ENCODE measurements at regions not wholly inside any gene's neighbourhood (a gene's known extent, or its start where the extent isn't known, plus 50 kb on each side); places are given as distances from the start of the nearest gene placed in this dataset.

DNA sequence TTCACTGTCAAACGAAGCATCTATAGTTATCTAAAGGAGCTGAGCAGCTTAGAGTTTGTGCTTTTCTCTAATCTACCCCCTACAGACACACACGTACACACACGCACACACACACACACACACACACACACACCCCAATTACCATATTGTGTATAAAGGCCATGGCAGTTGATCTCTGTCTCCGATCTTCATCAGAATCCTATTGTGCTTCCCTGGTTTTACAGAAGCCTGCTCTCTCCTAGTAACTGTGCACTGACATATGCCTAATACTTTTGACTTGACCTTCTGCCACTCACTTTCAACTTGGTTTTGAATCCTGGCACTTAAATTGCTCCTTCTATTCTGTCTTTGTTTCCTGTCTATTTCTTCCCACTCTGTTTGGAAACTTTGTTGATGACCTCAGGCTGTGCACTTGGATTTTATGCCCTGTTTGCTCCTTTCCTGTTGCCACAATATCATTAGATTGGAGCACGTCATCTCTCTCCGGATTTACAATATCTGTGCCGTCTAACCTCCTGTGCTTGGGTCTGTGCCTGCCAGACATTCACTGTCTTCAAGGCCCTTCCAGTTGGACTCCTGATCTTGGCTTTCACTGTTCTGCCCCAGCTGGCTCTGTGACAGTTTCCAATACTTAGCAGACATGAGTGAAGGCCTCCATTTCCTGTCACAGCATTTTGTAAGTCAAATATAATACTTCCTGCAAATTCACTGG lies 928.1 kb downstream of the FAT4 start:
- H3K9me3 ChIP-seq = no peaks in the 10 kb centered on the region
- no peak overlapping the region for H3K4me3 ChIP-seq
- 65 to 74% (median 66%) methylated on average over 7 of the region's 7 CpGs for WGBS, 3 donors
- TF ChIP-seq POLR2A (IDR thresholded peaks at IDR 0.05) = no peak
- TF ChIP-seq, protein P1, sequence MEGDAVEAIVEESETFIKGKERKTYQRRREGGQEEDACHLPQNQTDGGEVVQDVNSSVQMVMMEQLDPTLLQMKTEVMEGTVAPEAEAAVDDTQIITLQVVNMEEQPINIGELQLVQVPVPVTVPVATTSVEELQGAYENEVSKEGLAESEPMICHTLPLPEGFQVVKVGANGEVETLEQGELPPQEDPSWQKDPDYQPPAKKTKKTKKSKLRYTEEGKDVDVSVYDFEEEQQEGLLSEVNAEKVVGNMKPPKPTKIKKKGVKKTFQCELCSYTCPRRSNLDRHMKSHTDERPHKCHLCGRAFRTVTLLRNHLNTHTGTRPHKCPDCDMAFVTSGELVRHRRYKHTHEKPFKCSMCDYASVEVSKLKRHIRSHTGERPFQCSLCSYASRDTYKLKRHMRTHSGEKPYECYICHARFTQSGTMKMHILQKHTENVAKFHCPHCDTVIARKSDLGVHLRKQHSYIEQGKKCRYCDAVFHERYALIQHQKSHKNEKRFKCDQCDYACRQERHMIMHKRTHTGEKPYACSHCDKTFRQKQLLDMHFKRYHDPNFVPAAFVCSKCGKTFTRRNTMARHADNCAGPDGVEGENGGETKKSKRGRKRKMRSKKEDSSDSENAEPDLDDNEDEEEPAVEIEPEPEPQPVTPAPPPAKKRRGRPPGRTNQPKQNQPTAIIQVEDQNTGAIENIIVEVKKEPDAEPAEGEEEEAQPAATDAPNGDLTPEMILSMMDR (IDR thresholded peaks at IDR 0.05) = no peak
- TF ChIP-seq EP300 (IDR thresholded peaks at IDR 0.05) = no peak
- H3K27ac ChIP-seq = no peak overlapping the region
- DNase-seq = no peak
- H3K27me3 ChIP-seq = no peaks in the 10 kb centered on the region
- no peaks in the 10 kb centered on the region for H3K4me1 ChIP-seq (ENCODE audit: insufficient read depth)
- H3K36me3 ChIP-seq = no peaks in the 10 kb centered on the region
- intact Hi-C loops (cut with DNase I) = no loop called here

DNA sequence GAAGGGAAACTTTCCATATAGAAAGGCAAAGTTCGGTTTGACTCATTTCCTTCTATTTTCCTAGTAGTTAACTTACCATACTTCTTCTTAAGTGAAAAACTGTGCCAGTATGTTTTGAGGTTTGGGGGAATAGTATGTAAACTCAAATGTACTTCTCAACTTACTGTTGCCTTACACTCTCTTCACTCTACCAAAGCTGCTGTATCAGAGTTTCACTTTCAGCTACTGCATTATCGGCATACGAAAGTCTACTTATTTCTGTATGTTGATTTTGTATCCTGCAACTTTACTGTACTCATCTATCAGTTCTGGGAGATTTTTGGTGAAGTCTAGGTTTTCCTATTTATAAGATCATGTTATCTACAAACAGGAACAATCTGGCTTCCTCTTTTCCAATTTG lies 932.7 kb downstream of the FAT4 start:
- no peak overlapping the region for H3K4me3 ChIP-seq
- H3K27me3 ChIP-seq = no peaks in the 10 kb centered on the region
- intact Hi-C loops (cut with DNase I) = no loop called here
- no peaks in the 10 kb centered on the region for H3K4me1 ChIP-seq (ENCODE audit: insufficient read depth)
- no peak for TF ChIP-seq EP300 (IDR thresholded peaks at IDR 0.05)
- 93 to 96% (median 94%) methylated on average over 3 of the region's 3 CpGs for WGBS, 3 donors
- DNase-seq = no peak
- H3K36me3 ChIP-seq = no peaks in the 10 kb centered on the region
- H3K27ac ChIP-seq = no peak overlapping the region
- no peaks in the 10 kb centered on the region for H3K9me3 ChIP-seq

DNA sequence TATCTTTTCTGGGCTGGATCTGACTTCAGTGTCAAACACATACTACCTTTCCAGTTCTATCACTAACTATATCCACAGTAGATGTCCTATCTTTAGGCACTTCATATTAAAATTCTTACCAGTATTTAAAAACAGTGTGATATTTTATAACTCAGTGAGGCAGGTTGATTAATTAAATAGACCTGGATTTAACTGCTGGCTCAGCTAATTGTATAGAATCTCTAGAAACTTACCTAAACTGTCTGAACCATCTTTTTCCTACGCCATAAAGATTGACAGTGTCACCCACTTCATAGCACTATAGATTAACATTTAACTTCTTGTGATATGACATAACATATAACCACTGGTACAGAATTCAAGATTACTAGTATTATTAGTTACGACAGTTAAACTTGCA lies 935.3 kb downstream of the FAT4 start:
- Histone ChIP-seq H3K4me1 (ENCODE audit: insufficient read depth) (no peaks in the 10 kb centered on the region), H3K9me3 (no peaks in the 10 kb centered on the region), H3K27ac (no peak overlapping the region), H3K36me3 (no peaks in the 10 kb centered on the region), H3K27me3 (no peaks in the 10 kb centered on the region), H3K4me3 (no peak overlapping the region)
- DNase-seq = no peak
- TF ChIP-seq, protein P1 (IDR thresholded peaks at IDR 0.05) = no peak
- no peak for TF ChIP-seq POLR2A (IDR thresholded peaks at IDR 0.05)
- TF ChIP-seq EP300 (IDR thresholded peaks at IDR 0.05) = no peak
- intact Hi-C loops (cut with DNase I) = no loop called here
- WGBS, 3 donors = 97 to 100% (median 99%) methylated on average over 2 of the region's 2 CpGs

DNA sequence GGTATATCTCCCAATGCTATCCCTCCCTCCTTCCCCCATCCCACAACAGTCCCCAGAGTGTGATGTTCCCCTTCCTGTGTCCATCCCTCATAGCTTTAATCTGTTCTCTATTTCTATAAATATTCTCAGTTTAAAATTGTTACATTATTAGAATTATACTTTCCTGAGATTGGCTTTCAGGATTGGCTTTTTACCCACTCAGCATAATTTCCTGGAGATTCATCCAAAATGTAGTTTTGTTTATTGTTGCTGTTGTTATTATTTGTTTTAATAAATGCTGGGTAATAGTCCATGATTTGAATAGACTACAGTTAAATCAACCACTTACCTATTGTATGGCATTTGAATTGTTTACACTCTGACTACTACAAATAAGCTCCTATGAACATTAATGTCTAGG lies 936.4 kb downstream of the FAT4 start:
- H3K27me3 ChIP-seq = no peaks in the 10 kb centered on the region
- H3K27ac ChIP-seq = no peak overlapping the region
- no peak for DNase-seq
- no peak overlapping the region for H3K4me3 ChIP-seq
- H3K36me3 ChIP-seq = no peaks in the 10 kb centered on the region
- TF ChIP-seq EP300 (IDR thresholded peaks at IDR 0.05) (no peak), POLR2A (IDR thresholded peaks at IDR 0.05) (no peak)
- TF ChIP-seq, protein P1 (IDR thresholded peaks at IDR 0.05) = no peak
- no peaks in the 10 kb centered on the region for H3K4me1 ChIP-seq (ENCODE audit: insufficient read depth)
- H3K9me3 ChIP-seq = no peaks in the 10 kb centered on the region
- intact Hi-C loops (cut with DNase I) = no loop called here

DNA sequence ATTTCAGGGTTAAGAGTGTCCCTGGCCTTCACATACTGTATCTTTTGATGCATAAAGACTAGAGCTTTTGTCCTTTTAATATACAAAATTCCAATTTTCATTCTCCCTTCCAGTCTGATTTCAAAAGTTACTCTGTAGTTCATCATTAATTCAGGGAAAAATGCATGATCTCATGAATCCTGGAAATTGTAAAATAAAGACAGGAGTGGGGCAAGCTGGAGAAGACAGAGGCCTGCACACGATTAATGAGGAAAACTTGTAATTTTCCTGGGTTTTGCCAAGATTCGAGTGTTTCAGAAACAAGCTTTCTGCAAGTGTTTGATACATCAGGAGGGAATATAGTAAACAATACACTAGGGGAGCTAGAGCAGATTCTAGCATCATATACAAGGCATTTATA lies 947.9 kb downstream of the FAT4 start:
- H3K4me1 ChIP-seq (ENCODE audit: insufficient read depth) = no peaks in the 10 kb centered on the region
- H3K27ac ChIP-seq = no peak overlapping the region
- no peak overlapping the region for H3K4me3 ChIP-seq
- intact Hi-C loops (cut with DNase I) = no loop called here
- TF ChIP-seq, protein P1 (IDR thresholded peaks at IDR 0.05) = no peak
- TF ChIP-seq EP300 (IDR thresholded peaks at IDR 0.05) = no peak
- no peak for TF ChIP-seq POLR2A (IDR thresholded peaks at IDR 0.05)
- DNase-seq = no peak
- WGBS, 3 donors = 19 to 24% (median 23%) methylated on average over 2 of the region's 2 CpGs
- H3K36me3 ChIP-seq = no peaks in the 10 kb centered on the region
- no peaks in the 10 kb centered on the region for H3K9me3 ChIP-seq
- H3K27me3 ChIP-seq = no peaks in the 10 kb centered on the region
